Retina (tissue), 1 donor: ENCODE measurements at regions not wholly inside any gene's neighbourhood (a gene's known extent, or its start where the extent isn't known, plus 50 kb on each side); places are given as distances from the start of the nearest gene placed in this dataset.
A peak's percentile ranks its signal among the peaks of the same experiment; 100 is the strongest.

Experiments used
- DNase-seq: peaks from one replicate; pipeline ENCODE4 v3.0.0-alpha.2; 2016

GRCh38 chr9:12461763-12462460, 231.3 kb upstream of the TYRP1 start:
- DNase-seq = no peak

- DNase-seq = no peak
These were observed 230.3 kb upstream of the TYRP1 start for GRCh38 chr9:12462861-12463260.

- DNase-seq = no peak
These were observed 229.5 kb upstream of the TYRP1 start for GRCh38 chr9:12463641-12464040.

GRCh38 chr9:12464400-12464799, 228.8 kb upstream of the TYRP1 start:
- peak; percentile 25 for DNase-seq

GRCh38 chr9:12464910-12465512, 228.2 kb upstream of the TYRP1 start:
- peak; percentile 68 for DNase-seq

GRCh38 chr9:12469084-12469483, 224.1 kb upstream of the TYRP1 start:
- no peak for DNase-seq

- DNase-seq = no peak
These were observed 198.8 kb upstream of the TYRP1 start for GRCh38 chr9:12494411-12494810.

GRCh38 chr9:12497790-12498189, 195.4 kb upstream of the TYRP1 start:
- DNase-seq = no peak

GRCh38 chr9:12502520-12502919, 190.7 kb upstream of the TYRP1 start:
- no peak for DNase-seq

- DNase-seq = no peak
These were observed 189.5 kb upstream of the TYRP1 start for GRCh38 chr9:12503606-12504122.

- DNase-seq = no peak
These were observed 182.6 kb upstream of the TYRP1 start for GRCh38 chr9:12510551-12510950.

- DNase-seq = no peak
These were observed 181.5 kb upstream of the TYRP1 start for GRCh38 chr9:12511726-12512125.

GRCh38 chr9:12516031-12516430, 177.2 kb upstream of the TYRP1 start:
- DNase-seq = no peak

- DNase-seq = no peak
These were observed 176.6 kb upstream of the TYRP1 start for GRCh38 chr9:12516573-12516972.

GRCh38 chr9:12538842-12539579, 154.2 kb upstream of the TYRP1 start:
- DNase-seq = peak; percentile 18

- DNase-seq = no peak
These were observed 153.6 kb upstream of the TYRP1 start for GRCh38 chr9:12539580-12539975.

GRCh38 chr9:12544700-12545099, 148.5 kb upstream of the TYRP1 start:
- no peak for DNase-seq

GRCh38 chr9:12554636-12555035, 138.5 kb upstream of the TYRP1 start:
- DNase-seq = no peak

- DNase-seq = peak; percentile 27
These were observed 126.6 kb upstream of the TYRP1 start for GRCh38 chr9:12566404-12567090.

- no peak for DNase-seq
These were observed 108.3 kb upstream of the TYRP1 start for GRCh38 chr9:12584656-12585522.

GRCh38 chr9:12595400-12595799, 97.8 kb upstream of the TYRP1 start:
- no peak for DNase-seq

- no peak for DNase-seq
These were observed 88.9 kb upstream of the TYRP1 start for GRCh38 chr9:12604164-12604821.
